ENCODE measurements at regions not wholly inside any gene's neighbourhood (a gene's known extent, or its start where the extent isn't known, plus 50 kb on each side); places are given as distances from the start of the nearest gene placed in this dataset.

GRCh38 chr10:128487517-128487916 is 361.3 kb upstream of the MKI67 start:
- no peak for DNase-seq (ENCODE audit: low read depth in 1 of 2, low spot score in 1 of 2)

GRCh38 chr10:128489324-128490247 is 363.4 kb upstream of the MKI67 start:
- DNase-seq (ENCODE audit: low read depth in 1 of 2, low spot score in 1 of 2): no peak

GRCh38 chr10:128491686-128492085 is 365.5 kb upstream of the MKI67 start:
- DNase-seq (ENCODE audit: low read depth in 1 of 2, low spot score in 1 of 2): no peak

GRCh38 chr10:128493811-128494210 is 367.6 kb upstream of the MKI67 start:
- DNase-seq (ENCODE audit: low read depth in 1 of 2, low spot score in 1 of 2): no peak

- DNase-seq (ENCODE audit: low read depth in 1 of 2, low spot score in 1 of 2): no peak
Observed at GRCh38 chr10:128494665-128495064, 368.4 kb upstream of the MKI67 start.

- no peak for DNase-seq (ENCODE audit: low read depth in 1 of 2, low spot score in 1 of 2)
Observed at GRCh38 chr10:128497660-128498377, 371.6 kb upstream of the MKI67 start.

GRCh38 chr10:128498378-128498730 is 372.1 kb upstream of the MKI67 start:
- DNase-seq (ENCODE audit: low read depth in 1 of 2, low spot score in 1 of 2): no peak

- DNase-seq (ENCODE audit: low read depth in 1 of 2, low spot score in 1 of 2): no peak
Observed at GRCh38 chr10:128498746-128499145, 372.5 kb upstream of the MKI67 start.

GRCh38 chr10:128499486-128499885 is 373.3 kb upstream of the MKI67 start:
- no peak for DNase-seq (ENCODE audit: low read depth in 1 of 2, low spot score in 1 of 2)

GRCh38 chr10:128499956-128500355 is 373.7 kb upstream of the MKI67 start:
- DNase-seq (ENCODE audit: low read depth in 1 of 2, low spot score in 1 of 2): no peak

- no peak for DNase-seq (ENCODE audit: low read depth in 1 of 2, low spot score in 1 of 2)
Observed at GRCh38 chr10:128500642-128501041, 374.4 kb upstream of the MKI67 start.

- DNase-seq (ENCODE audit: low read depth in 1 of 2, low spot score in 1 of 2): no peak
Observed at GRCh38 chr10:128505346-128505745, 379.1 kb upstream of the MKI67 start.

- no peak for DNase-seq (ENCODE audit: low read depth in 1 of 2, low spot score in 1 of 2)
Observed at GRCh38 chr10:128506423-128506822, 380.2 kb upstream of the MKI67 start.

- DNase-seq (ENCODE audit: low read depth in 1 of 2, low spot score in 1 of 2): no peak
Observed at GRCh38 chr10:128507066-128507465, 380.8 kb upstream of the MKI67 start.

- DNase-seq (ENCODE audit: low read depth in 1 of 2, low spot score in 1 of 2): no peak
Observed at GRCh38 chr10:128511284-128511683, 385.1 kb upstream of the MKI67 start.

- DNase-seq (ENCODE audit: low read depth in 1 of 2, low spot score in 1 of 2): no peak
Observed at GRCh38 chr10:128512767-128513166, 386.5 kb upstream of the MKI67 start.

GRCh38 chr10:128514536-128514935 is 388.3 kb upstream of the MKI67 start:
- no peak for DNase-seq (ENCODE audit: low read depth in 1 of 2, low spot score in 1 of 2)

- DNase-seq (ENCODE audit: low read depth in 1 of 2, low spot score in 1 of 2): no peak
Observed at GRCh38 chr10:128516180-128516579, 390.0 kb upstream of the MKI67 start.

GRCh38 chr10:128517167-128517566 is 390.9 kb upstream of the MKI67 start:
- no peak for DNase-seq (ENCODE audit: low read depth in 1 of 2, low spot score in 1 of 2)

- DNase-seq (ENCODE audit: low read depth in 1 of 2, low spot score in 1 of 2): no peak
Observed at GRCh38 chr10:128518000-128518399, 391.8 kb upstream of the MKI67 start.

GRCh38 chr10:128519581-128519980 is 393.4 kb upstream of the MKI67 start:
- no peak for DNase-seq (ENCODE audit: low read depth in 1 of 2, low spot score in 1 of 2)

GRCh38 chr10:128520211-128520815 is 394.1 kb upstream of the MKI67 start:
- no peak for DNase-seq (ENCODE audit: low read depth in 1 of 2, low spot score in 1 of 2)
